ENCODE measurements at regions not wholly inside any gene's neighbourhood (a gene's known extent, or its start where the extent isn't known, plus 50 kb on each side); places are given as distances from the start of the nearest gene placed in this dataset.

- TF ChIP-seq YY1 (IDR thresholded peaks at IDR 0.05; ENCODE audit: insufficient read depth, insufficient read length) (no peak), SUZ12 (IDR thresholded peaks at IDR 0.05; ENCODE audit: extremely low read depth, insufficient read depth, insufficient read length) (no peak)
These were observed 103.2 kb upstream of the CD93 start for GRCh38 chr20:23189341-23189740.
